ENCODE measurements at regions not wholly inside any gene's neighbourhood (a gene's known extent, or its start where the extent isn't known, plus 50 kb on each side); places are given as distances from the start of the nearest gene placed in this dataset.
"Not testable (repeated sequence)": the region's sequence is repeated elsewhere in the genome, so short reads cannot be mapped to it uniquely, and the experiment has no call there.

- DNase-seq (ENCODE audit: low spot score), result no peak
Observed at GRCh38 chr4:124993838-124994237, 281.3 kb upstream of the ANKRD50 start.

GRCh38 chr4:124990398-124990797 is 277.9 kb upstream of the ANKRD50 start:
- DNase-seq (ENCODE audit: low spot score), result no peak

- no peak for DNase-seq (ENCODE audit: low spot score)
Observed at GRCh38 chr4:124980276-124980752, 267.8 kb upstream of the ANKRD50 start.

DNA sequence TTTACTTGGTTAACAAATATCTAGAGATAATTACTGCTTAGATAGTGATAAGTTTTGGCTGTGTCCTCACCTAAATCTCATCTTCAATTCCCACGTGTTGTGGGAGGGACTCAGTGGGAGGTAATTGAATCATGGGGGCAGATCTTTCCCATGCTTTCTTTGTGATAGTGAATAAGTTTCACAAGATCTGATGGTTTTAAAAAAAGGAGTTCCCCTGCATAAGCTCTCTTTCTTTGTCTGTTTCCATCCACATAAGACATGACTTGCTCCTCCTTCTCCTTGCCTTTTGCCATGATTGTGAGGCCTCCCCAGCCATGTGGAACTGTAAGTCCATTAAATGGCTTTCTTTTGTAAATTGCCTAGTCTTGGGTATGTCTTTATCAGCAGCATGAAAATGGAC is 266.0 kb upstream of the ANKRD50 start:
- not testable (repeated sequence) for DNase-seq (ENCODE audit: low spot score)

DNA sequence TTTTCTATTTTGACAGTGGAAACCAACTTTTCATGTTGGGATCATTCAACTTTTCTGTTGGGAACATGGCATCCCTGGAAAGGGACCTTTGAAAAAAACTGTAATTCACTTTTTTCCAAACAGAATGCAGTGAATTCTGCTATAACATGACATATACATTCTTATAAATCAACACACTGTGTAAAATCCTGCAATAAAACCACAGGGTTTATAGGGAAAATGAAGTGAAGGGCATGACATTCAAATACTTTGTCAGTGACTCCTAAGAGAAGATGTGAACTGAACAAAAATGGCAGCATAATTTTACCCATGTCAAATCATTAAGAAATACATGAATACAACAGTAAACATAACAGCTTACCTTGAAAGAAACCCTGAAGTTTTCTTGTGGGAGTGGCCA is 264.5 kb upstream of the ANKRD50 start:
- no peak for DNase-seq (ENCODE audit: low spot score)

DNA sequence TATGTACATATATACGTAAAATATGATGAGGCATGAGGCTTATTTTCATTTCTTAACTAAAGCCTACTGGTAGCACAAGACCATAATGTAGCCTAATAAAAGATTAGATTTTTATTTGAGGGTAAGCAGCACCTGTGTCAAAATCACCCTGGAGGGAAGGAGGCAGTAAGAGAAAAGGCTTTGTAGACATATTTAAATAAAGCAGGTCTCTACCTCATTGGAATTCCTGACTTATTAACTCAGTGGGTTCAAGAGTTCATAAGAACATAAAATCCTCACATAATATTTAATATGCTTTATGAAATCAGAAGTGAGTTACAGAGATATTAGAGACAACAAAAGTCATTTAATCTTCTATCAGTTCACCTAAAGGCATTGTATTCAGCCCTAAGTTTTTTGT is 261.6 kb upstream of the ANKRD50 start:
- no peak for DNase-seq (ENCODE audit: low spot score)

- DNase-seq (ENCODE audit: low spot score), result no peak
Observed at GRCh38 chr4:124973716-124974115, 261.2 kb upstream of the ANKRD50 start.

GRCh38 chr4:124970011-124970410 is 257.5 kb upstream of the ANKRD50 start:
- DNase-seq (ENCODE audit: low spot score), result no peak

- DNase-seq (ENCODE audit: low spot score), result no peak
Observed at GRCh38 chr4:124965497-124965891, 253.0 kb upstream of the ANKRD50 start.

GRCh38 chr4:124964852-124965496 is 252.4 kb upstream of the ANKRD50 start:
- no peak for DNase-seq (ENCODE audit: low spot score)

- DNase-seq (ENCODE audit: low spot score), result no peak
Observed at GRCh38 chr4:124964251-124964650, 251.7 kb upstream of the ANKRD50 start.

DNA sequence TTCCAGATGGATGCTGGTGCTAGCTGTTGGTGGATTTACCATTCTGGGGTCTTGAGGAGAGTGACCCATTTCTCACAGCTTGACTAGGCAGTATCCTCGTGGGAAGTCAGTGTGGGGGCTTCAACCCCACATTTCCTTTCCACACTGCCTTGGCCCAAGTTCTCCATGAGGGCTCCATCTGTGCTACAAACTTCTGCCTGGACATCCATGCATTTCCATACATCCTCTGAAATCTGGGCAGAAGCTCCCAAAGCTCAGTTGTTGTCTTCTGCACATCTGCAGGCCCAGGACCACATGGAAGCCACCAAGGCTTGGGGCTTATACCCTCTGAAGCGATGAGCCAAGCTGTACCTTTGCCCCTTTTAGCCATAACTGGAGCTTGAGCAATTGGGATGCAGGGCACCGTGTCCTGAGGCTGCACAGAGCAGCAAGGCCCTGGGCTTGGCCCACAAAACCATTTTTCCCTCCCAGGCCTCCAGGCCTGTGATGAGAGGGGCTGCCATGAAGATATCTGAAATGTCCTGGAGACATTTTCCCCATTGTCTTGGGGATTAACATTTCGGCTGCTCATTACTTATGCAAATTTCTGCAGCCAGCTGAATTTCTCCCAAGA is 248.7 kb upstream of the ANKRD50 start:
- DNase-seq (ENCODE audit: low spot score), result no peak

- DNase-seq (ENCODE audit: low spot score), result no peak
Observed at GRCh38 chr4:124958847-124959246, 246.3 kb upstream of the ANKRD50 start.

- no peak for DNase-seq (ENCODE audit: low spot score)
Observed at GRCh38 chr4:124955476-124955875, 242.9 kb upstream of the ANKRD50 start.

DNA sequence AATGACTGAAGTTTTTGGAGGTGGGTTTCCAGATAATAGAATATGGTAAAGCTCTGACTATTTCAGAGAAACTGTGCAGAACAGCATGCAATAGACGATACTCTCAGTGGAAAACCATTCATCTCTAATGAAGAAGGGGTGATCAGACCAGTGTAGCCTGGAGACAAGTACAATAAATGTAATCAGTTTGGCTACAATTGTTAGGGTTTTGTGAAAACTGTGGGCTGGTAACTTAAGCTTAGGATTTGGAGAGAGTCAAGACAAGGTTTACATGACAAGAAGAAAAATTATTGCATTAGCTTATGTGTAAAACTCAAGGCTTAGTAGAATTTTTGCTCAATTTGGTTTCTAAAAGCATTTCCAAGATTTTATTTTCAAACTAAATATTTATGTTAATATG is 241.5 kb upstream of the ANKRD50 start:
- DNase-seq (ENCODE audit: low spot score), result no peak

DNA sequence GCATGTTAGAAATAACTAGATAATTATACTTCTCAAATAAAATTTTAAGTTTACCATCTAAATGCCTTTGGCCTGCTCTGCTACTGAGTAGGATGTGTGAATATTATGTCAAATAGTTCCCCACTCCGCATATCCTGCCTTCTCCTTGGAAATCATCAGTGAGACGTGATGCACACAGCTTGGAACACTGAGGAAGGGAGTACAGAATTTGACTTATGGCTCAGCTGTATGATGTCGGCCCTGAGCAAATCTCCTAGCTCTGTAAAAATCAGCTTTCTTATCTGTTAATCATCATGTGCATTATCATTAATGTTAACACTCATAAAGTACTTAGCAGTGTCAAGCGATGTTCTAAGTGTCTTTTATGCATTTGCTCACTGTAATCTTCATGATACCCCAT is 241.0 kb upstream of the ANKRD50 start:
- DNase-seq (ENCODE audit: low spot score), result no peak

GRCh38 chr4:124953061-124953460 is 240.5 kb upstream of the ANKRD50 start:
- DNase-seq (ENCODE audit: low spot score), result no peak

DNA sequence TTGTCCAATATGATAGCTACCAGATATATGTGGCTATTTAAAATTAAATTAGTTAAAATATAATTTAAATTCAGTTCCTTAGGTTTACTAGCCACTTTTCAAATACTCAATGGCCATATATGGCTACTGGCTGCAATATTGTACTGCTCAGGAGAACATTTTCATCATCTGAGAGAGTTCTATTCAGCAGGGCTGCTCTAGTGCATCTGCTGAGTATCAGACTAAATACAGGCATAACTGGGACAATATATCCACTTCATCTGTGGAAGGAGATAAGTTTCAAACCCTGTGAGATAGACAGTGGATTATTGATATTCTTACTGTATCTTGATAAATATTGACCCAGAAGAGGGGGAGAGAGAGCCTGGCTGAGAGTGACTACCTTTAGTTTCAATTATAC is 240.1 kb upstream of the ANKRD50 start:
- DNase-seq (ENCODE audit: low spot score), result no peak

DNA sequence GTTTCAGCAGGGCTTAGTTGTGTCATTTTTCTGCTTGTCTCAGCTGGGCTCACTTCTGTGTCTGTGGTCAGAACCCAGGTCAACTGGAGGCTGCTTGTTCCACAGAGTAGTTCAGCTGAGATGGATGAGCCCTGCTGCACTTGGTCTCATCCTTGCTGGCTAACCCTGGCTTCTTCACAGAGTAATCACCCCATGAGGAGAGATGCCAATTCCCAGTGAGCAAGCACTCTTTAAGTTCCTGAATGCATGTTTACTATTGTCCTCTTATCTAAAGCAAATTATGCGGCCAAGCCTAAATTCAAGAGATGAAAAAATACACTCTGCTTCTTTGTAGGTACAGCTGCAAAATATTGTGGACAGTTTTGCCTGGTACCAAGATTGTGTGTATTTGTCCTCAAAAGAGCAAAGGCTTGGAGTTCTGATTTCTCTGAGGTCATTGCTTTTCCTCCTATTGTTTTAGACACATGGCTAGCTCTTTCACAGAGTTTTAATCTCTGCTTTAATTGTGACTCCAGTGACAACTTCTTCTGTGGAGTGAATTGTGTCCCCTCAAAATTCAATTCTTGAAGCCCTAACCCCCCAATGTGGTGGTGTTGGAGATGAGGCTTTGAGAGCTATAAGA is 236.6 kb upstream of the ANKRD50 start:
- no peak for DNase-seq (ENCODE audit: low spot score)

DNA sequence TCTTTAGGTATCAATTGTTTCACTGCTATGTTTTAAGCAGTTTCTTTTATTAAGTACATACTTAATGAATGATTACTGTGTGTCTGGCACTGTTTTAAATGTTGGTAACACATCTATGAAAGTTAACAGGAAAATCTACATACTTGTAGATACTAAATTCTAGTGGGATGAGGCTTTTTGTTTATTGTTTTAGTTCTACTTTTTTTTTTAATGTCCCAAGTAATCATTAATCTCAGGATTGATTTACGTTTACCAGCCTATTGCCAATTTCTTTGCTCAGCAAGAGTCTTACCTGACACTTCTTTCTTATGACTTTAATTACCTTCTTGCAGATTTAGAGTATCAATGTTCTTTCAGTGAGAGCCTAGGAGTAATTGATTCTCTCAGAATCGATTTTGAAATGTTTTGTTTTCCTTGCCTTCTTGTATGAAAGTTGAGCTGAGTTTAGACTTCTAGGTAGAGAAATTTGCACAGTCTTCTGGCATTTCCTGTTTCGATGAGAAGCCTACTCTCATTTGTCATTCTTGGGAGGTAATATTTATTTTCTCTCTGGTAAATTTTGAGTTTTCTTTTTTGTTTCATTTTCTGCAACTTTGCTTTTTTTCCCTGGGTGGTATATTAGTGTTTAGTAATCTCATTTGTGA is 235.2 kb upstream of the ANKRD50 start:
- DNase-seq (ENCODE audit: low spot score), result no peak

DNA sequence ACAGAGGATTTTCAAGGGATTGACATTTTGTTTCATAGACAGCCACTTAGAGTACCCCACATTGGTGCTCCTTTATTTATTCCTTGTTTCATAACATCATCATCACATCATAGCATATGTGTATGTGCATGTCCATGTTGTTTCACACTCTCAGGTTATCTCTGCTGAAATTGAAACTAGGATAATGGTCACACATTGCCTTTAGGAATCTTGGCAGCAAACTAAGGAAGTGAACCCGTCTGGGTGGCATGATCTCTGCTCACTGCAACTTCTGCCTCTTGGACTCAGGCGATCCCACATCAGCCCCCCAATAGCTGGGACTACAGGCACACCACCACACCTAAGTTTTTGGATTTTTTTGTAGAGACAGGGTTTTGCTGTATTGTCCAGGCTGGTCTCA is 234.2 kb upstream of the ANKRD50 start:
- DNase-seq (ENCODE audit: low spot score), result no peak

DNA sequence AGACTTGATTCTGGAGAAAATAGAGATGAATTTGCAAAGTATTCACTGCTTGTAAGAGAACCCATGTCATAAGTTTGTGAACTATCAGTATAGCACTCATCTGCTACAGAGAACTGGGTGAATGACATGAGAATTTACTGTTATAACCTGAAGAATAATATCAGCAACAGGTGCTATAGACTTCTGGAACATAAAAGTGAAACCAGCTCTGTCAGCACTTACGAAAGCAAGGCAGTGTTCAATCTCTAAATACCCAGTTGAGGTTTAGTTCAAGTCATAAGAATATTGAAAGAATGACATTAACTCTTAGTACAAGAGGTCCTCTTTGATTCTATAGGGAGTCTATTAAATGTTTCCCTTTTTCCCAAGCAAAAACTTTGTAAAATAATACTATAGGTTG is 232.9 kb upstream of the ANKRD50 start:
- no peak for DNase-seq (ENCODE audit: low spot score)

- DNase-seq (ENCODE audit: low spot score), result no peak
Observed at GRCh38 chr4:124943938-124944337, 231.4 kb upstream of the ANKRD50 start.
